ENCODE measurements at regions not wholly inside any gene's neighbourhood (a gene's known extent, or its start where the extent isn't known, plus 50 kb on each side); places are given as distances from the start of the nearest gene placed in this dataset.
"Not testable (repeated sequence)": the region's sequence is repeated elsewhere in the genome, so short reads cannot be mapped to it uniquely, and the experiment has no call there.

GRCh38 chr2:192487636-192488035 is 292.9 kb upstream of the TMEFF2 start:
- no peak for DNase-seq

DNA sequence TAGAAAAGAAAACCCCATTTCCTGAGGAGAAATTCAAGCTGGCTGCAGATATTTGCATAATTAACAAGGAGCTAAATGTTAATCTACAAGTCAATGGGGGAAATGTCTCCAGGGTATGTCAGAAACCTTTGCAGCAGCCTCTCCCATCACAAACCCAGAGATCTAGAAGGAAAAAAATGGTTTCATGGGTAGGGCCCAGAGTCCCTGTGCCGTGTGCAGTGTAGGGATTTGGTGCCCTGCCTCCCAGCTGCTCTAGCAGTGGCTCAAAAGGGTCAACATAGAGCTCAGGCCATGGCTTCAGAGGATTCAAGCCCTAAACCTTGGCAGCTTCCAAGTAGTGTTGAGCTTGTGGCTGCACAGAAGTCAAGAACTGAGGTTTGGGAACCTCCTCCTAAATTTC is 290.2 kb upstream of the TMEFF2 start:
- DNase-seq = no peak

- no peak for DNase-seq
Measured at GRCh38 chr2:192480984-192481383, 286.3 kb upstream of the TMEFF2 start.

GRCh38 chr2:192473331-192473730 is 278.6 kb upstream of the TMEFF2 start:
- DNase-seq = no peak

DNA sequence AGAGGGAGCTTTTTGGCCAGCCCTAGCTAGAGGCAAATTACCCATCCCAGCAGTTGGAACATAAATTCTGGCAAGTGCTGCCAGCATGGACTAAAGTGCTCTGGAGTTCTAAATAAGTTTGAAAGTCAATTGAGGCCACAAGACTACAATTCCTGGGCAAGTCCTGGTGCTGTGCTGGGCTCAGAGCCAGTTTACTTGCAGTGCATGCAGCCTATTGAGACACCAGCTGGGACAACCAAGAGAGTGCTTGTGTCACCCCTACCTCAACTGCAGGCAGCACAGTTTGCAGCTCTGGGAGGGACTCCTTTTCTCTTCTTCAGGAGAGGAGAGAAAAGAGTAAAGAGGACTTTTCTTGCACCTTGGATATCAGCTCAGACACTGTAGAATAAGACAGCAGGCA is 277.2 kb upstream of the TMEFF2 start:
- no peak for DNase-seq

GRCh38 chr2:192469612-192470011 is 274.9 kb upstream of the TMEFF2 start:
- no peak for DNase-seq

DNA sequence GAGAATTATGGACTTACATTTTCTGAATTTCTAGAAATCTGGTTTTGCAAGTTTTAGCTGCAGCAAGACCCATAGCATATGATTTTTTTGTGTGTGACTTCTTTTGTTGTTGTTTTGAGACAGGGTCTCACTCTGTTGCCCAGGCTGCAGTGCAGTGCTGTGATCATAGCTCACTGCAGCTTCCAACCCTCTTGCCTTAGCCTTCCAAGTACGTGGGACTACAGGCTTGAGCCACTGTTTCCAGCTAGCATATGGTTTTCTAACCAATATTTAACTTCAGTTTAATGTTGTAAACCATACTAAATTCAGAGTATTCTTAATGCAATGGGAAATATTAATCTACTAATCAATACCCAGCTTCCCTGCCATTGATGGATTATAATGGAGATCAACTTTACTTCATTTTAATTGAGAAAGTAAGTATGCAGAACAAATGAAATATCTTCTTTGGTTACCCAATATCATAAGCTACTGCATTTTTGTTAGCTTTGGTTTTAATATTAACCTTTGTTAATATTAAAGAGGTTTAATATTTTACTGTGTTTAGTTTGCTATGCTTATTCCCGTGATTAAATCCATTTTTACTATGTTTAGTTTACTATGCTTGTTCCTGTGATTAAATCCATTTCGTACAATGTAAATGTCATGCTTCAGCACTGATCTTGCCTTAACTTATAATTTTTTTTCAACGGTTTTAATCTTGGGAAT is 273.4 kb upstream of the TMEFF2 start:
- no peak for DNase-seq

DNA sequence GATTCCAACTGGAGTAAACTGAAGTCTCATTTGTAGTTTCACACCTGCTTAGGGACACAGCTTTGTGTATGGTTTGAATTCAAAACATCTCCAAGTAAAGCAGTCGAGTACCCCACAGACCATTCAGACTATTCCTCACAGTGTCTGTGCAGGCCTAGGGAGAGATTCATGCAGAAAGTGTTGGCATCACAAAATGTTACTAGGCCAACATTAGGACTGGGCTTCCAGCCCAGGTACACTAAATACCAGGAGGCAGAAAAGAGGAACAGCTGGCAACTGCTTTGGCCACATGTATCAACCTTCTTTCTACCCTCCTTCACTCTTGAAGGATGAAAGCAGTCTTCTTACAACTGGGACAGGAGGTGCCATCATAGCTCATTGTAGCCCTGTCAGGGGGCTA is 270.4 kb upstream of the TMEFF2 start:
- no peak for DNase-seq

- DNase-seq = no peak
Measured at GRCh38 chr2:192459422-192459821, 264.7 kb upstream of the TMEFF2 start.

DNA sequence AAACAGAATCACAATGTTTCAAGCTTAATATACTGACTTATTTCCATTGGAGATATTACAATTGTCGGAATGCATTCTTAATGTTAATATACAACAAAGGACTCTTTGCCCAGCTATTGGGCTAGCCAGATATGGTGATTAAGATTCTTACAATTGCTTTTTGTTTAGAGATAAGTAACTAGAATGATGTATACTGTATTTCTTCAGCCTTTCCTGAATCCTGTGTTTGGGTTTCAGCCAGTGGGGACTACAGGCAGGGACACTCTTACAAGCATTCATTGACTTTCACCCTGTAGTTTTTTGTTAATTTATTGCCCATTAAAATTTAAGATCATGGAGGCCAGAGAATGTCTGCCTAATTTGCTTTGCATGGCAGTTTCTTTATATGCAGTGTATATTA is 254.1 kb upstream of the TMEFF2 start:
- no peak for DNase-seq

DNA sequence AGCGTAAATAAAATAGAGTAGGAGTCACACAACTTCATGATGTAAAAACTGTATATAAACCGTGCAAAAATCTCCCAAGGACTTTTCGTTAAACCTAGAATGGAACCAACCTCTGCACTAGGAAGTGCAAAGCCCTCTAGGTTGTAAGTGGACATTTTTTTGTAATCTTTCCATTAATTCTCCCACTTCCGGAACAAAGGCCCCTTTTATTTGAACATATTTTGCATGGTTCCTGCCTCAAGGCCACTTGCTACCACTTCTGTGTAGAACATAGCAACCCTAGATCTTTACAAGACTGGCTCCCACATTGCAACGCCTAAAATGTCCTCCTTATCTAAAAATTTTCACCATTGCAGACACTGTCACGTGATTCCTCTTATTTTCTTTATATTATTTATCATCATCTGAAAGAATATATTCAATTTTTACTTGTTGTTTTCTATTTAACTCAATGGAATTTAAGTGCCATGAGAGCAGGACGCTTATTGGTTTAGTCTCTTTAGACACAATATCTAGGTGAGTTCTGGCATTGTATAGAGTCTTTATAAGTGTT is 249.6 kb upstream of the TMEFF2 start:
- no peak for DNase-seq

- DNase-seq = no peak
Measured at GRCh38 chr2:192443831-192444230, 249.1 kb upstream of the TMEFF2 start.

- DNase-seq = no peak
Measured at GRCh38 chr2:192438239-192438638, 243.5 kb upstream of the TMEFF2 start.

DNA sequence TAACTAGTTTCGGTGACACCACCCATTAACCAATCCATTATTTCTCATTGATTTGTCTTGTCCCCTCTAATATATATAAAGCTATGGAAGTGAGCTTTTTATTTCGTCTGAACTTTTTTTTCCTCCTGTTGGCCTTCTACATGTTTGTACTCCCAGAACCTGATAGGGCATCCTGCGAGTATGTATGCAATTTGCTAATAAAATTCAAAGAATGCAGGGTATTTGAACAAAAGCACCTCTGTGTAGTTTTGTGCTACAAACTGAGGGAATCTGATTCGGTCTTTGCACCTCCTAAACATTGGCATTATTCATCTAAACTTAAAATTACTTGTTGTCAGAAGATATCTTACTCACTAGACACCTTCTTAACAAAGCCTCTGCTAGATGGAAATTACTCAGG is 242.9 kb upstream of the TMEFF2 start:
- DNase-seq = no peak

DNA sequence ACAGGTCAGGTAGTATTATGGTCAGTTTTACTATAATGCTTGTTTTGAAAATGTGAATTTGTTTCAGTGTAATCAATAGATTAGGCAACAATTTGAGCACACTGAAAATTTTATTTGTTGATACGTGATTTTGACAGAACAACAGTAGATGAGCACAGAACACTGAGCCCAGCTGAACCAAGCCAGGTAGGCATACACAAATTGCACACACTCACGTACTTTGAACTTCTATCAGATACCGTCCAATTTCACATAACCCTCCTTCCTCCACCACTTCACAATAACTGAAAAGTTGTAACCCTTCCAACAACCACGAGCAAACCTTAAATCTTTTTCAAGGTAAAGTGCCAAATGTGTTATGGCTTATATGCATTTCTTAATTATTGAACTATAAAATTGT is 229.5 kb upstream of the TMEFF2 start:
- no peak for DNase-seq

- DNase-seq = no peak
Measured at GRCh38 chr2:192419786-192420185, 225.1 kb upstream of the TMEFF2 start.

- no peak for DNase-seq
Measured at GRCh38 chr2:192416060-192416459, 221.3 kb upstream of the TMEFF2 start.

DNA sequence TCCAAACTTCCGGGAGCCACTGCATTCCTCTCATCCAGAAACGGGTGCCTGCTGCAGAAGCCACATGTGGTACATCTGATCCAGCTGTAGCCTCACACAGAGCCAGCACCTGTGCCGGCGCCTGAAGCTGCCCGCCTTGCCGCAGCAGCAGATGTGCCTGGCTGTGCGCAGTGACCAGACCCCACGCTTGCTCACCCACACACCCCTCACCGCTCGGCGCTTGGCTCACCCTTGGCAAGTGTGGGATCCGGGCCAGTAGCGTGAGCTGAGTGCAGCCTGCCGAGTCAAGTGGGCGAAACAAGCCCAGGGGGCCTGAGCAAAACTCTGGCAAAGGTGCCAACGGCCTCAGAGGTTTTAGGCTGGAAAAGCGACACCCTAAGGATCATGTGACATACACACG is 220.1 kb upstream of the TMEFF2 start:
- DNase-seq = no peak

DNA sequence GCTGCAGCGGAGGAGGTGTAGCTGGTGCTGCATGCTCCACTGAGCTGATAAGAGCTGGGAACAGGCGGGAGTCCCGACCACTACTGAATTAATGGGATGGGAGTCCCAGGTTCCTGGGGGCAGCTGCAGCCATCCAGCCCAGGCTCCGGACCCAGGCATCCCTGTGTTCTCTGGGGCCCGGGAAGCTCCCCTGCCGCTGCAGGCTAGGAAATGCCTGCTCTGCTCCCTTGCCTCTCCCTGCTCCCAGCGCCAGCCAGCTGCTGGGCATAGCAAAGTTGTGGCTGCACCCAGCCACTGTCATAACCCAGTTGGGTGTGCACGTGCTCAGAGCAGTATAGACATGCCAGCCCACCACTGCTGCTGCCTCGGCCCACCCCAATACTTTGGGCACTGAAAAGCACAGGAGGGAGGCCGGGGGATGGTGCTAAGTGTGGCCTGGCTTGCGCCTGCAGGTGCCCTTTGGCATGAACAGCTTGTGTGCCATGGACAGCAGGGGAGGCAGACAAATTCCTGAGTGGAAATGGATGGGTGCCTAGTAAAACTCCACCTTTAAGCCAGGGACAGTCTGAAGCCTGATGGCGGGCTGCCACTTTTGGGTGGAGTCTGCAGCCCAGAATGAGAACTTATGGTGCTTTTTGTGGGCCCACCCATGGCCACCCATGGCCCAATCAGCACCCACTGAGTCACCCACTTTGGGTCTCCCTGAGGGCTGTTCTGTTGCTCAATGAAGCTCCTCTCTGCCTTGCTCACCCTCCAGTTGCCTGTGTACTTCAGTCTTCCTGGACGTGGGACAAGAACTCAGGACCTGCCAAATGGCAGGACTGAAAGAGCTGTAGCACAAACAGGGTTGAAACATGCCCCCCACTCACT is 219.3 kb upstream of the TMEFF2 start:
- no peak for DNase-seq

DNA sequence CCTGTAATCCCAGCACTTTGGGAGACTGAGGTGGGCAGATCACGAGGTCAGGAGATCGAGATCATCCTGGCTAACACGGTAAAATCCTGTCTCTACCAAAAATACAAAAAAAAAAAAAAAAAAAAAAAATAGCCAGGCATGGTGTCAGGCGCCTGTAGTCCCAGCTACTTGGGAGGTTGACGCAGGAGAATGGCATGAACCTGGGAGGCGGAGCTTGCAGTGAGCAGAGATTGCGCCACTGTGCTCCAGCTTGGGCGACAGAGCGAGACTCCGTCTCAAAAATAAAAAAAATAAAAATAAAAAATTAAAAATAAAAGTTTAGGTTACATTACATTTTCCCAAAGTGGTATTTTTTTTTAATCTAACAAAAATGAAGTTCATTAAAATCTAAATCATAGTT is 218.1 kb upstream of the TMEFF2 start:
- DNase-seq = not testable (repeated sequence)

- DNase-seq = no peak
Measured at GRCh38 chr2:192412394-192412793, 217.7 kb upstream of the TMEFF2 start.

DNA sequence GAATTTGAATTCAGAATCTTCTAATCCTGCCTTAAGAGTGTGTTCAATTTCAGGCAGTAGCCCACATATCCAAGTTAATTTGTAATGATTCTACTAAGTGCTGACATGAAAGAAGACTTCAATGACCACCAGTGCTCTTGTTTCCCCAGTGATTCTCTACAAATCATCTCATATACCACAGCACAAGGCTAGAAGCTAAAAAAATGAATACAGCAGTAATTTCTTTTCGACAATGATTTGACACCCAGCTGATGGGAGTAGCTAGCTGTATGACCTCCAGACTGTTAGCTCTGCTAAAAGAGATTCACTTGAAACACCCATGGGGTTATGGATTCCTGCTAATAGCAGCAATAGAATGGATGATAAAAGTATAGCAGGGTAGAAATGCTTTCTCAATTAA is 217.0 kb upstream of the TMEFF2 start:
- no peak for DNase-seq

GRCh38 chr2:192410319-192410718 is 215.6 kb upstream of the TMEFF2 start:
- DNase-seq = no peak

- DNase-seq = no peak
Measured at GRCh38 chr2:192407692-192408091, 213.0 kb upstream of the TMEFF2 start.
